Trophoblast cell (in vitro differentiated cells and primary cell): ENCODE measurements at regions not wholly inside any gene's neighbourhood (a gene's known extent, or its start where the extent isn't known, plus 50 kb on each side); places are given as distances from the start of the nearest gene placed in this dataset.

ENCODE experiments used
- DNase-seq, 2 donors: peaks; one replicate each; pipeline ENCODE4 v3.0.0-alpha.2; 2016
- H2AFZ ChIP-seq: 2 replicates; pipeline ENCODE4 v1.6.1; 2013; ENCODE audit warnings: low read length, moderate library complexity, mild to moderate bottlenecking; ENCODE audit not compliant: insufficient read depth, poor library complexity
- H2AK5ac ChIP-seq: 2 replicates; pipeline ENCODE4 v1.6.1; 2013; ENCODE audit warnings: mild to moderate bottlenecking, low read length
- H2BK120ac ChIP-seq: 2 replicates; pipeline ENCODE4 v1.6.1; 2013; ENCODE audit warnings: low read length, mild to moderate bottlenecking, moderate library complexity; ENCODE audit not compliant: insufficient read depth, poor library complexity
- H2BK12ac ChIP-seq: 2 replicates; pipeline ENCODE4 v1.6.1; 2013; ENCODE audit warnings: mild to moderate bottlenecking, low read length, moderate library complexity
- H2BK5ac ChIP-seq: 2 replicates; pipeline ENCODE4 v1.6.1; 2013; ENCODE audit warnings: low read length, low read depth, moderate library complexity, mild to moderate bottlenecking; ENCODE audit not compliant: poor library complexity
- H3K14ac ChIP-seq: 2 replicates; pipeline ENCODE4 v1.6.1; 2013; ENCODE audit warnings: mild to moderate bottlenecking, low read length
- H3K18ac ChIP-seq: 2 replicates; pipeline ENCODE4 v1.6.1; 2013; ENCODE audit warnings: mild to moderate bottlenecking, low read length
- H3K23ac ChIP-seq: 2 replicates; pipeline ENCODE4 v1.6.1; 2013; ENCODE audit warnings: low read length
- H3K27ac ChIP-seq: 2 replicates; pipeline ENCODE4 v1.5.1; 2013; ENCODE audit warnings: low read depth, mild to moderate bottlenecking, inconsistent platforms, low read length, moderate library complexity
- H3K27me3 ChIP-seq: 2 replicates; pipeline ENCODE4 v1.6.1; 2013; ENCODE audit warnings: inconsistent platforms, mild to moderate bottlenecking, low read length, moderate library complexity; ENCODE audit not compliant: insufficient read depth
- H3K36me3 ChIP-seq, 2 experiments: 1 replicate in 1 of 2; 2 replicates in 1 of 2; pipeline ENCODE4 v1.6.1; 2013; ENCODE audit warnings: low read length in 2 of 2, mild to moderate bottlenecking in 2 of 2, moderate library complexity in 1 of 2; ENCODE audit not compliant: insufficient read depth in 2 of 2, control insufficient read depth in 1 of 2
- H3K4ac ChIP-seq: 2 replicates; pipeline ENCODE4 v1.6.1; 2013; ENCODE audit warnings: low read depth, mild to moderate bottlenecking, low read length, moderate library complexity
- H3K4me1 ChIP-seq, 2 experiments: 1 replicate in 1 of 2; 2 replicates in 1 of 2; pipeline ENCODE4 v1.6.1; 2013; ENCODE audit warnings: low read length in 2 of 2, mild to moderate bottlenecking in 2 of 2, moderate library complexity in 1 of 2; ENCODE audit not compliant: insufficient read depth in 2 of 2, control insufficient read depth in 1 of 2
- H3K4me2 ChIP-seq: 2 replicates; pipeline ENCODE4 v1.6.1; 2013; ENCODE audit warnings: inconsistent platforms, mild to moderate bottlenecking, low read length, moderate library complexity
- H3K4me3 ChIP-seq: 2 replicates; pipeline ENCODE4 v1.5.1; 2013; ENCODE audit warnings: mild to moderate bottlenecking, low read depth, low read length, inconsistent platforms
- H3K79me1 ChIP-seq: one replicate; pipeline ENCODE4 v1.6.1; 2013; ENCODE audit warnings: low read length
- H3K79me2 ChIP-seq: 2 replicates; pipeline ENCODE4 v1.6.1; 2013; ENCODE audit warnings: low read length, mild to moderate bottlenecking; ENCODE audit not compliant: control insufficient read depth, insufficient read depth, poor library complexity
- H3K9ac ChIP-seq: 2 replicates; pipeline ENCODE4 v1.6.1; 2013; ENCODE audit warnings: mild to moderate bottlenecking, low read length
- H3K9me3 ChIP-seq: 2 replicates; pipeline ENCODE4 v1.6.1; 2013; ENCODE audit warnings: low read depth, mild to moderate bottlenecking, control low read depth, inconsistent platforms, low read length; ENCODE audit not compliant: insufficient read depth
- H4K12ac ChIP-seq: 2 replicates; pipeline ENCODE4 v1.6.1; 2013; ENCODE audit warnings: low read depth, mild to moderate bottlenecking, low read length, moderate library complexity
- H4K8ac ChIP-seq: 2 replicates; pipeline ENCODE4 v1.6.1; 2013; ENCODE audit warnings: low read depth, mild to moderate bottlenecking, low read length, moderate library complexity
- H4K91ac ChIP-seq: one replicate; pipeline ENCODE4 v1.6.1; 2013; ENCODE audit warnings: low read depth, mild to moderate bottlenecking, low read length, moderate library complexity
- WGBS: extraction: QIAGEN DNeasy Blood & Tissue Kit; methylation state at CpG from one replicate; pipeline ENCODE4 v1.1.7; 2013; ENCODE audit warnings: missing lambda C conversion rate; ENCODE audit not compliant: insufficient read length, insufficient coverage; ENCODE audit errors: extremely low coverage; 5-methylcytosine and 5-hydroxymethylcytosine counted together

- Histone ChIP-seq H3K4me1 (no peaks in the 10 kb centered on the region), H3K18ac (no peak overlapping the region), H3K9me3 (no peaks in the 10 kb centered on the region), H2BK120ac (no peak overlapping the region), H3K23ac (no peak overlapping the region), H4K91ac (no peak overlapping the region), H2BK5ac (no peak overlapping the region), H3K9ac (no peak overlapping the region), H4K12ac (no peak overlapping the region), H3K4ac (no peak overlapping the region), H3K27me3 (no peaks in the 10 kb centered on the region), H3K4me2 (no peak overlapping the region), H3K79me2 (no peaks in the 10 kb centered on the region), H4K8ac (no peak overlapping the region), H3K4me3 (no peak overlapping the region), H3K27ac (no peak overlapping the region), H2AK5ac (no peak overlapping the region), H3K14ac (no peak overlapping the region), H3K36me3 (no peaks in the 10 kb centered on the region), H2AFZ (no peak overlapping the region), H2BK12ac (no peak overlapping the region), H3K79me1 (no peaks in the 10 kb centered on the region)
- no CpG with 5 or more reads among the region's 4 CpGs for WGBS
- DNase-seq, result no peak
Measured at GRCh38 chr17:13154930-13155329, 137.1 kb upstream of the ELAC2 start.

GRCh38 chr17:13154398-13154797 is 136.6 kb upstream of the ELAC2 start:
- Histone ChIP-seq H2BK120ac (no peak overlapping the region), H3K4me3 (no peak overlapping the region), H3K9me3 (no peaks in the 10 kb centered on the region), H3K79me1 (no peaks in the 10 kb centered on the region), H4K91ac (no peak overlapping the region), H3K36me3 (no peaks in the 10 kb centered on the region), H3K4ac (no peak overlapping the region), H3K79me2 (no peaks in the 10 kb centered on the region), H3K4me1 (no peaks in the 10 kb centered on the region), H3K4me2 (no peak overlapping the region), H3K9ac (no peak overlapping the region), H2AFZ (no peak overlapping the region), H2BK5ac (no peak overlapping the region), H2BK12ac (no peak overlapping the region), H3K23ac (no peak overlapping the region), H3K27me3 (no peaks in the 10 kb centered on the region), H4K12ac (no peak overlapping the region), H3K14ac (no peak overlapping the region), H3K18ac (no peak overlapping the region), H3K27ac (no peak overlapping the region), H2AK5ac (no peak overlapping the region), H4K8ac (no peak overlapping the region)
- DNase-seq, result no peak
- WGBS, result no CpG with 5 or more reads among the region's 2 CpGs

GRCh38 chr17:13153036-13153435 is 135.2 kb upstream of the ELAC2 start:
- Histone ChIP-seq H3K4me3 (no peak overlapping the region), H2BK5ac (peak overlapping the region; percentile 40), H3K27ac (no peak overlapping the region), H3K4me1 (no peaks in the 10 kb centered on the region), H2AFZ (no peak overlapping the region), H3K14ac (no peak overlapping the region), H2BK120ac (no peak overlapping the region), H3K79me2 (no peaks in the 10 kb centered on the region), H3K4ac (no peak overlapping the region), H3K9me3 (no peaks in the 10 kb centered on the region), H3K79me1 (no peaks in the 10 kb centered on the region), H2BK12ac (no peak overlapping the region), H3K23ac (no peak overlapping the region), H3K9ac (no peak overlapping the region), H2AK5ac (no peak overlapping the region), H3K36me3 (no peaks in the 10 kb centered on the region), H4K12ac (no peak overlapping the region), H4K91ac (no peak overlapping the region), H4K8ac (no peak overlapping the region), H3K4me2 (no peak overlapping the region), H3K18ac (no peak overlapping the region), H3K27me3 (no peaks in the 10 kb centered on the region)
- peak in 1 of 2 donors; percentile 63 for DNase-seq
- no CpG with 5 or more reads among the region's 1 CpG for WGBS

GRCh38 chr17:13152501-13152900 is 134.7 kb upstream of the ELAC2 start:
- H3K9me3 ChIP-seq, result no peaks in the 10 kb centered on the region
- H3K4me3 ChIP-seq, result no peak overlapping the region
- no peak overlapping the region for H3K4me2 ChIP-seq
- H2BK12ac ChIP-seq, result no peak overlapping the region
- no peak overlapping the region for H4K8ac ChIP-seq
- no peaks in the 10 kb centered on the region for H3K4me1 ChIP-seq
- DNase-seq, result peak in 1 of 2 donors; percentile 50
- H3K23ac ChIP-seq, result no peak overlapping the region
- no peaks in the 10 kb centered on the region for H3K36me3 ChIP-seq
- H3K79me2 ChIP-seq, result no peaks in the 10 kb centered on the region
- WGBS, result no CpG with 5 or more reads among the region's 3 CpGs
- no peak overlapping the region for H2BK120ac ChIP-seq
- no peak overlapping the region for H2BK5ac ChIP-seq
- H4K12ac ChIP-seq, result no peak overlapping the region
- no peak overlapping the region for H3K4ac ChIP-seq
- no peaks in the 10 kb centered on the region for H3K27me3 ChIP-seq
- H3K18ac ChIP-seq, result no peak overlapping the region
- no peak overlapping the region for H3K14ac ChIP-seq
- H4K91ac ChIP-seq, result no peak overlapping the region
- no peaks in the 10 kb centered on the region for H3K79me1 ChIP-seq
- no peak overlapping the region for H2AK5ac ChIP-seq
- no peak overlapping the region for H3K9ac ChIP-seq
- no peak overlapping the region for H2AFZ ChIP-seq
- no peak overlapping the region for H3K27ac ChIP-seq
